ENCODE measurements at regions not wholly inside any gene's neighbourhood (a gene's known extent, or its start where the extent isn't known, plus 50 kb on each side); places are given as distances from the start of the nearest gene placed in this dataset.

- Histone ChIP-seq H3K4me3 (ENCODE audit: low read depth, low read length) (no peak overlapping the region), H3K36me3 (ENCODE audit: control insufficient read depth in 2 of 2, insufficient read depth in 1 of 2, low read length in 2 of 2) (no peaks in the 10 kb centered on the region), H3K4me1 (ENCODE audit: control insufficient read depth, insufficient read depth, low read length) (no peaks in the 10 kb centered on the region), H3K9me3 (ENCODE audit: control insufficient read depth, insufficient read depth, low read depth, low read length) (no peaks in the 10 kb centered on the region), H3K27ac (ENCODE audit: extremely low read depth, low read depth, low read length) (no peak overlapping the region)
- TF ChIP-seq ZFP37 (tag by site-specific recombination; IDR thresholded peaks at IDR 0.05) (no peak), ZNF146 (tag by site-specific recombination; IDR thresholded peaks at IDR 0.05) (no peak), ELK4 (IDR thresholded peaks at IDR 0.05; ENCODE audit: borderline replicate concordance, low read depth, low read length) (no peak)
- ChIA-PET POLR2A (no interaction called here), CTCF (no interaction called here)
Observed at GRCh38 chr16:13402601-13403000, 501.2 kb downstream of the SHISA9 start.

- H3K4me1 ChIP-seq (ENCODE audit: control insufficient read depth, insufficient read depth, low read length) = no peaks in the 10 kb centered on the region
- ChIA-PET POLR2A (no interaction called here), CTCF (no interaction called here)
- no peak overlapping the region for H3K4me3 ChIP-seq (ENCODE audit: low read depth, low read length)
- no peak for TF ChIP-seq ZNF530 (tag by site-specific recombination; IDR thresholded peaks at IDR 0.05; ENCODE audit: low read depth)
- no peak for TF ChIP-seq ZSCAN23 (tag by site-specific recombination; IDR thresholded peaks at IDR 0.05)
- no peak for TF ChIP-seq SP2 (tag by site-specific recombination; IDR thresholded peaks at IDR 0.05)
- H3K9me3 ChIP-seq (ENCODE audit: control insufficient read depth, insufficient read depth, low read depth, low read length) = no peaks in the 10 kb centered on the region
- H3K27ac ChIP-seq (ENCODE audit: extremely low read depth, low read depth, low read length) = no peak overlapping the region
- H3K36me3 ChIP-seq (ENCODE audit: control insufficient read depth in 2 of 2, insufficient read depth in 1 of 2, low read length in 2 of 2) = no peaks in the 10 kb centered on the region
Observed at GRCh38 chr16:13403326-13403725, 501.9 kb downstream of the SHISA9 start.

GRCh38 chr16:13414154-13414553, 505.8 kb upstream of the ERCC4 start:
- Histone ChIP-seq H3K36me3 (ENCODE audit: control insufficient read depth in 2 of 2, insufficient read depth in 1 of 2, low read length in 2 of 2) (no peaks in the 10 kb centered on the region), H3K27ac (ENCODE audit: extremely low read depth, low read depth, low read length) (no peak overlapping the region), H3K4me3 (ENCODE audit: low read depth, low read length) (no peak overlapping the region), H3K9me3 (ENCODE audit: control insufficient read depth, insufficient read depth, low read depth, low read length) (no peaks in the 10 kb centered on the region), H3K4me1 (ENCODE audit: control insufficient read depth, insufficient read depth, low read length) (no peaks in the 10 kb centered on the region)
- ChIA-PET POLR2A (no interaction called here), CTCF (no interaction called here)
- no peak for TF ChIP-seq KLF7 (tag by site-specific recombination; IDR thresholded peaks at IDR 0.05; ENCODE audit: borderline replicate concordance)
- TF ChIP-seq ZNF645 (tag by site-specific recombination; IDR thresholded peaks at IDR 0.05) = no peak
- no peak for TF ChIP-seq ZNF114 (tag by site-specific recombination; IDR thresholded peaks at IDR 0.05)
- no peak for TF ChIP-seq ZNF555 (tag by site-specific recombination; conservative IDR thresholded peaks at IDR 0.05)
- TF ChIP-seq ZNF76 (tag by site-specific recombination; IDR thresholded peaks at IDR 0.05; ENCODE audit: borderline replicate concordance, low read depth) = no peak
- no peak for TF ChIP-seq ZNF121 (tag by site-specific recombination; IDR thresholded peaks at IDR 0.05)
- TF ChIP-seq ZNF146 (tag by site-specific recombination; IDR thresholded peaks at IDR 0.05) = no peak
- no peak for TF ChIP-seq ZNF37A (tag by site-specific recombination; IDR thresholded peaks at IDR 0.05)
- TF ChIP-seq ZNF423 (tag by site-specific recombination; IDR thresholded peaks at IDR 0.05) = no peak
- TF ChIP-seq CTCF (tag by site-specific recombination; IDR thresholded peaks at IDR 0.05) = no peak
- no peak for TF ChIP-seq ZNF362 (tag by site-specific recombination; IDR thresholded peaks at IDR 0.05)
- no peak for TF ChIP-seq PRDM1 (tag by site-specific recombination; IDR thresholded peaks at IDR 0.05)
- TF ChIP-seq ZNF112 (tag by site-specific recombination; IDR thresholded peaks at IDR 0.05) = no peak
